DND-41 (cell line): ENCODE measurements at regions not wholly inside any gene's neighbourhood (a gene's known extent, or its start where the extent isn't known, plus 50 kb on each side); places are given as distances from the start of the nearest gene placed in this dataset.

Source experiments
- ATAC-seq: fragments of 200-7000 bp; cut with Tn5 transposase; 3 replicates; pipeline ENCODE4 v1.9.1; 2021; ENCODE audit warnings: low read depth; ENCODE audit not compliant: insufficient read depth
- DNase-seq: peaks from one replicate; pipeline ENCODE4 v3.0.0-alpha.2; 2020
- H2AFZ ChIP-seq: 2 replicates; pipeline ENCODE4 v1.6.0; 2012; ENCODE audit warnings: low read depth, low read length
- H3K27ac ChIP-seq: 2 replicates; pipeline ENCODE4 v1.5.1; 2012; ENCODE audit warnings: low read length, inconsistent platforms
- H3K27me3 ChIP-seq: fragments of 200-600 bp; sonication (generic); 2 replicates; pipeline ENCODE4 v1.6.0; 2012; ENCODE audit warnings: low read length, mild to moderate bottlenecking, inconsistent platforms; ENCODE audit not compliant: insufficient read depth, poor library complexity
- H3K36me3 ChIP-seq: 2 replicates; pipeline ENCODE4 v1.5.1; 2012; ENCODE audit warnings: low read length, inconsistent platforms; ENCODE audit not compliant: insufficient read depth
- H3K4me1 ChIP-seq: 2 replicates; pipeline ENCODE4 v1.5.1; 2012; ENCODE audit warnings: mild to moderate bottlenecking, low read length; ENCODE audit not compliant: insufficient read depth
- H3K4me2 ChIP-seq: 2 replicates; pipeline ENCODE4 v1.6.0; 2012; ENCODE audit warnings: mild to moderate bottlenecking, moderate library complexity, low read length, inconsistent platforms; ENCODE audit not compliant: insufficient read depth
- H3K4me3 ChIP-seq, 2 experiments: fragments of 200-600 bp in 1 of 2; shearing (Covaris generic) in 1 of 2; 2 replicates each; pipeline ENCODE4 v1.5.1; 2012 to 2016; ENCODE audit warnings: inconsistent platforms in 2 of 2, low read length in 2 of 2, mild to moderate bottlenecking in 2 of 2, low read depth in 1 of 2, moderate library complexity in 1 of 2
- H3K79me2 ChIP-seq: 2 replicates; pipeline ENCODE4 v1.6.0; 2012; ENCODE audit warnings: low read length, inconsistent platforms; ENCODE audit not compliant: insufficient read depth
- H3K9ac ChIP-seq: 2 replicates; pipeline ENCODE4 v1.6.0; 2012; ENCODE audit warnings: low read depth, mild to moderate bottlenecking, inconsistent platforms, low read length, moderate library complexity
- H3K9me3 ChIP-seq: 2 replicates; pipeline ENCODE4 v1.5.1; 2012; ENCODE audit warnings: low read length, moderate library complexity, mild to moderate bottlenecking, inconsistent platforms; ENCODE audit not compliant: insufficient read depth, severe bottlenecking
- H4K20me1 ChIP-seq: 2 replicates; pipeline ENCODE4 v1.6.0; 2012; ENCODE audit warnings: low read length; ENCODE audit not compliant: insufficient read depth
- EZH2 ChIP-seq: IDR thresholded peaks from 3 replicates; pipeline ENCODE4 v1.6.1; 2012; ENCODE audit warnings: borderline replicate concordance, low read depth, mild to moderate bottlenecking, moderate library complexity, low read length, inconsistent platforms; ENCODE audit not compliant: severe bottlenecking
- TF ChIP-seq, protein P1 (sequence below): IDR thresholded peaks from 2 replicates; pipeline ENCODE4 v1.5.1; 2012; ENCODE audit warnings: borderline replicate concordance, low read length, moderate library complexity, mild to moderate bottlenecking; ENCODE audit not compliant: poor library complexity, severe bottlenecking; ENCODE audit errors: extremely low read depth

- no peak overlapping the region for H3K27ac ChIP-seq
- no peak overlapping the region for H3K4me3 ChIP-seq
- no peaks in the 10 kb centered on the region for H4K20me1 ChIP-seq
- DNase-seq (no peak), ATAC-seq (no peak)
- no peaks in the 10 kb centered on the region for H3K9me3 ChIP-seq
- no peaks in the 10 kb centered on the region for H3K27me3 ChIP-seq
- H3K36me3 ChIP-seq = no peaks in the 10 kb centered on the region
- TF ChIP-seq EZH2 = no peak
- TF ChIP-seq, protein P1, sequence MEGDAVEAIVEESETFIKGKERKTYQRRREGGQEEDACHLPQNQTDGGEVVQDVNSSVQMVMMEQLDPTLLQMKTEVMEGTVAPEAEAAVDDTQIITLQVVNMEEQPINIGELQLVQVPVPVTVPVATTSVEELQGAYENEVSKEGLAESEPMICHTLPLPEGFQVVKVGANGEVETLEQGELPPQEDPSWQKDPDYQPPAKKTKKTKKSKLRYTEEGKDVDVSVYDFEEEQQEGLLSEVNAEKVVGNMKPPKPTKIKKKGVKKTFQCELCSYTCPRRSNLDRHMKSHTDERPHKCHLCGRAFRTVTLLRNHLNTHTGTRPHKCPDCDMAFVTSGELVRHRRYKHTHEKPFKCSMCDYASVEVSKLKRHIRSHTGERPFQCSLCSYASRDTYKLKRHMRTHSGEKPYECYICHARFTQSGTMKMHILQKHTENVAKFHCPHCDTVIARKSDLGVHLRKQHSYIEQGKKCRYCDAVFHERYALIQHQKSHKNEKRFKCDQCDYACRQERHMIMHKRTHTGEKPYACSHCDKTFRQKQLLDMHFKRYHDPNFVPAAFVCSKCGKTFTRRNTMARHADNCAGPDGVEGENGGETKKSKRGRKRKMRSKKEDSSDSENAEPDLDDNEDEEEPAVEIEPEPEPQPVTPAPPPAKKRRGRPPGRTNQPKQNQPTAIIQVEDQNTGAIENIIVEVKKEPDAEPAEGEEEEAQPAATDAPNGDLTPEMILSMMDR = no peak
- H3K79me2 ChIP-seq = no peaks in the 10 kb centered on the region
- H3K4me2 ChIP-seq = no peak overlapping the region
- no peak overlapping the region for H2AFZ ChIP-seq
- no peaks in the 10 kb centered on the region for H3K4me1 ChIP-seq
- H3K9ac ChIP-seq = no peak overlapping the region
These were observed 293.9 kb downstream of the RAB28 start for GRCh38 chr4:13190093-13190721.

GRCh38 chr4:13184199-13184598 is 299.9 kb downstream of the RAB28 start:
- Histone ChIP-seq H3K27me3 (no peaks in the 10 kb centered on the region), H3K4me3 (no peak overlapping the region), H3K9me3 (no peaks in the 10 kb centered on the region), H3K27ac (no peak overlapping the region), H3K36me3 (no peaks in the 10 kb centered on the region), H3K4me1 (no peaks in the 10 kb centered on the region), H3K9ac (no peak overlapping the region), H2AFZ (no peak overlapping the region), H3K4me2 (no peak overlapping the region), H4K20me1 (no peaks in the 10 kb centered on the region), H3K79me2 (no peaks in the 10 kb centered on the region)
- DNase-seq (no peak), ATAC-seq (no peak)
- TF ChIP-seq, protein P1 = no peak
- TF ChIP-seq EZH2 = no peak

- no peak for DNase-seq
- ATAC-seq = no peak
- no peak overlapping the region for H3K4me3 ChIP-seq
- H3K27ac ChIP-seq = no peak overlapping the region
- no peaks in the 10 kb centered on the region for H3K4me1 ChIP-seq
- TF ChIP-seq EZH2 = no peak
- TF ChIP-seq, protein P1 = no peak
- no peaks in the 10 kb centered on the region for H3K9me3 ChIP-seq
- H4K20me1 ChIP-seq = no peaks in the 10 kb centered on the region
- H3K36me3 ChIP-seq = no peaks in the 10 kb centered on the region
- H3K9ac ChIP-seq = no peak overlapping the region
- no peaks in the 10 kb centered on the region for H3K79me2 ChIP-seq
- H3K27me3 ChIP-seq = no peaks in the 10 kb centered on the region
- H3K4me2 ChIP-seq = no peak overlapping the region
- H2AFZ ChIP-seq = no peak overlapping the region
These were observed 302.0 kb downstream of the RAB28 start for GRCh38 chr4:13182133-13182532.

GRCh38 chr4:13181681-13182080 is 302.5 kb downstream of the RAB28 start:
- Histone ChIP-seq H3K9ac (no peak overlapping the region), H3K36me3 (no peaks in the 10 kb centered on the region), H3K4me2 (no peak overlapping the region), H3K9me3 (no peaks in the 10 kb centered on the region), H2AFZ (no peak overlapping the region), H3K79me2 (no peaks in the 10 kb centered on the region), H3K4me1 (no peaks in the 10 kb centered on the region), H3K27ac (no peak overlapping the region), H4K20me1 (no peaks in the 10 kb centered on the region), H3K4me3 (no peak overlapping the region), H3K27me3 (no peaks in the 10 kb centered on the region)
- DNase-seq (no peak), ATAC-seq (no peak)
- no peak for TF ChIP-seq EZH2
- TF ChIP-seq, protein P1 = no peak
